A549 (cell line): ENCODE measurements at regions not wholly inside any gene's neighbourhood (a gene's known extent, or its start where the extent isn't known, plus 50 kb on each side); places are given as distances from the start of the nearest gene placed in this dataset.

Experiments
- ATAC-seq, 2 experiments: fragments of 200-7000 bp in 1 of 2; fragments of >200 bp in 1 of 2; cut with Nextera tagmentation in 1 of 2; cut with Tn5 transposase in 1 of 2; 3 replicates each; pipeline versions ENCODE4 v1.8.0 to v1.9.1; 2018 to 2020; ENCODE audit warnings: mild to moderate bottlenecking in 1 of 2, moderate library complexity in 1 of 2
- CTCF ChIA-PET: fragments of 300-600 bp; sonication (Branson Sonifier 250); formaldehyde crosslinking; extraction: SDS; loops from one replicate; lab custom pipeline; 2021; ENCODE audit warnings: antibody characterized with exemption, inconsistent platforms; lab: Yijun Ruan, JAX
- POLR2A ChIA-PET: fragments of 350-600 bp; formaldehyde crosslinking; extraction: SDS; loops from one replicate; lab custom pipeline; 2021; ENCODE audit warnings: antibody characterized with exemption, inconsistent platforms; lab: Yijun Ruan, JAX
- DNase-seq, 2 experiments: peaks; one replicate each; pipeline versions ENCODE4 v3.0.0 to v3.0.0-alpha.2; 2011 to 2016; ENCODE audit warnings: low read depth in 1 of 2, low spot score in 1 of 2
- FAIRE-seq: peaks from 2 replicates; lab custom pipeline; 2011; peaks lifted over from hg19 to GRCh38; lab: Jason Lieb, UNC
- H3K27ac ChIP-seq, 2 experiments: fragments of >200 bp; sonication (Bioruptor Twin); formaldehyde crosslinking; 3 replicates each; pipeline ENCODE4 v1.5.1; 2016 to 2017
- H3K4me1 ChIP-seq: fragments of >200 bp; sonication (Bioruptor Twin); formaldehyde crosslinking; 3 replicates; pipeline ENCODE4 v1.6.1; 2016
- H3K4me2 ChIP-seq: fragments of >200 bp; sonication (Bioruptor Twin); formaldehyde crosslinking; 3 replicates; pipeline ENCODE4 v1.6.1; 2016
- H3K4me3 ChIP-seq: fragments of >200 bp; sonication (Bioruptor Twin); formaldehyde crosslinking; 3 replicates; pipeline ENCODE4 v1.5.1; 2016
- H3K9me3 ChIP-seq: fragments of >200 bp; sonication (Bioruptor Twin); formaldehyde crosslinking; 3 replicates; pipeline ENCODE4 v1.6.1; 2016
- CHD4 ChIP-seq: fragments of 200-600 bp; sonication (generic); IDR thresholded peaks from 2 replicates; pipeline ENCODE4 v1.6.1; 2016; ENCODE audit warnings: antibody characterized with exemption, mild to moderate bottlenecking, borderline replicate concordance
- FOSL2 ChIP-seq, 2 experiments: fragments of 450-650 bp in 1 of 2; fragments of >200 bp in 1 of 2; sonication (Bioruptor Twin) in 1 of 2; formaldehyde crosslinking; IDR thresholded peaks; 2 replicates each; pipeline versions ENCODE4 v1.5.0 to v1.6.1; 2016 to 2020; ENCODE audit warnings: mild to moderate bottlenecking in 1 of 2, moderate library complexity in 1 of 2
- FOXS1 ChIP-seq: fragments of 250-450 bp; sonication (Bioruptor Pico); IDR thresholded peaks from 2 replicates; pipeline ENCODE4 v1.5.0; 2020; ENCODE audit warnings: mild to moderate bottlenecking, moderate library complexity
- JUN ChIP-seq, 2 experiments: fragments of >200 bp; sonication (Bioruptor Twin); formaldehyde crosslinking; IDR thresholded peaks; 2 replicates in 1 of 2; 3 replicates in 1 of 2; pipeline ENCODE4 v1.6.1; 2016 to 2017
- MYC ChIP-seq: IDR thresholded peaks from 2 replicates; pipeline ENCODE4 v1.6.1; 2012; ENCODE audit warnings: mild to moderate bottlenecking, inconsistent platforms, low read length, improper control_type of control experiment, borderline replicate concordance
- NR3C1 ChIP-seq: fragments of >200 bp; sonication (Bioruptor Twin); formaldehyde crosslinking; IDR thresholded peaks from 3 replicates; pipeline ENCODE4 v1.6.1; 2017
- RAD21 ChIP-seq, 2 experiments: fragments of >200 bp in 1 of 2; sonication (Bioruptor Twin) in 1 of 2; formaldehyde crosslinking in 1 of 2; IDR thresholded peaks in 1 of 2; conservative IDR thresholded peaks in 1 of 2; 2 replicates in 1 of 2; 3 replicates in 1 of 2; pipeline ENCODE4 v1.6.1; 2012 to 2018; ENCODE audit warnings: inconsistent platforms in 1 of 2
- RFX5 ChIP-seq: fragments of 450-650 bp; IDR thresholded peaks from 2 replicates; pipeline ENCODE4 v1.7.1; 2014; ENCODE audit warnings: antibody characterized with exemption, mild to moderate bottlenecking, moderate library complexity
- SMC3 ChIP-seq: fragments of >200 bp; sonication (Bioruptor Twin); formaldehyde crosslinking; IDR thresholded peaks from 3 replicates; pipeline ENCODE4 v1.6.1; 2018; ENCODE audit warnings: inconsistent platforms
- SREBF2 ChIP-seq: fragments of 450-650 bp; IDR thresholded peaks from 2 replicates; pipeline ENCODE4 v1.6.1; 2014; ENCODE audit warnings: mild to moderate bottlenecking, moderate library complexity
- WGBS: methylation state at CpG from one replicate; pipeline ENCODE4 v1.1.6; 2017; ENCODE audit errors: missing lambda C conversion rate; 5-methylcytosine and 5-hydroxymethylcytosine counted together
- TF ChIP-seq, protein P1 (sequence below): fragments of >200 bp; sonication (Bioruptor Twin); formaldehyde crosslinking; IDR thresholded peaks from 3 replicates; pipeline ENCODE4 v1.5.1; 2016
- TF ChIP-seq, protein P2 (sequence below): fragments of 200-600 bp; sonication (generic); IDR thresholded peaks from 2 replicates; pipeline ENCODE4 v1.6.1; 2016; ENCODE audit warnings: antibody characterized with exemption, mild to moderate bottlenecking, moderate library complexity

DNA sequence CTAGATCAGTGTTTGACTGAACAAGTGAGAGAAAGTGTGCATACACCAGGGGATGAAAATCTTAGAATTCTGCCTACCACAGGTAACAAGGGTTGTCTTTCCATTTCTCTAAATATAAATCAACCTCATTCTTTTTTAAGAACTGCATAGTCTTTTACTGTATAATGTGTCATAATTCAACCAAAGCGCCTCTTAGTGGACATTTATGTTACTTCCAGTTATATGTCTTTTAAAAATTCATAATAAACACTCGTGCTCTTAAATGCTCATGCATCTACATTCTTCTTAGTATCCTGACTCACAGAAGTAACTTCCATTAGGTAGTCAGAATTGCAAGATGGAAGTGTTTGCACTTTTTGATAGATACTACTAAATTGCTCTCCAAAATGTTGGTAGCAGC, 76.2 kb downstream of the CHRNA1 start:
- Histone ChIP-seq H3K4me3 (no peak overlapping the region), H3K27ac (no peak overlapping the region), H3K9me3 (no peaks in the 10 kb centered on the region), H3K4me1 (0 out of 3 replicates have a peak, but pooled peaks cover 8% of the 10 kb centered on the region), H3K4me2 (no peak overlapping the region)
- DNase-seq (peak in 1 of 2 experiments; percentile 34), ATAC-seq (peak in 1 of 2 experiments; percentile 56; a peak in 2 of 6 replicates), FAIRE-seq (no peak)
- 7% methylated on average over 2 of the region's 2 CpGs for WGBS
- TF ChIP-seq, protein P1, sequence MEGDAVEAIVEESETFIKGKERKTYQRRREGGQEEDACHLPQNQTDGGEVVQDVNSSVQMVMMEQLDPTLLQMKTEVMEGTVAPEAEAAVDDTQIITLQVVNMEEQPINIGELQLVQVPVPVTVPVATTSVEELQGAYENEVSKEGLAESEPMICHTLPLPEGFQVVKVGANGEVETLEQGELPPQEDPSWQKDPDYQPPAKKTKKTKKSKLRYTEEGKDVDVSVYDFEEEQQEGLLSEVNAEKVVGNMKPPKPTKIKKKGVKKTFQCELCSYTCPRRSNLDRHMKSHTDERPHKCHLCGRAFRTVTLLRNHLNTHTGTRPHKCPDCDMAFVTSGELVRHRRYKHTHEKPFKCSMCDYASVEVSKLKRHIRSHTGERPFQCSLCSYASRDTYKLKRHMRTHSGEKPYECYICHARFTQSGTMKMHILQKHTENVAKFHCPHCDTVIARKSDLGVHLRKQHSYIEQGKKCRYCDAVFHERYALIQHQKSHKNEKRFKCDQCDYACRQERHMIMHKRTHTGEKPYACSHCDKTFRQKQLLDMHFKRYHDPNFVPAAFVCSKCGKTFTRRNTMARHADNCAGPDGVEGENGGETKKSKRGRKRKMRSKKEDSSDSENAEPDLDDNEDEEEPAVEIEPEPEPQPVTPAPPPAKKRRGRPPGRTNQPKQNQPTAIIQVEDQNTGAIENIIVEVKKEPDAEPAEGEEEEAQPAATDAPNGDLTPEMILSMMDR = peak; percentile 75
- TF ChIP-seq SMC3 = peak; percentile 76
- no peak for TF ChIP-seq JUN (IDR thresholded peaks at IDR 0.05)
- TF ChIP-seq RAD21 (conservative IDR thresholded peaks at IDR 0.05 in 1 of 2, IDR thresholded peaks at IDR 0.05 in 1 of 2) = peak; percentile 60 to 63
- CTCF ChIA-PET = interaction anchor here (0.7 to 6.1 kb wide), 28 partner anchors 9 to 615 kb away, joined by 3 to 101 read pairs (median 6); no protein-coding TSS in a partner anchor
- POLR2A ChIA-PET = no interaction called here

DNA sequence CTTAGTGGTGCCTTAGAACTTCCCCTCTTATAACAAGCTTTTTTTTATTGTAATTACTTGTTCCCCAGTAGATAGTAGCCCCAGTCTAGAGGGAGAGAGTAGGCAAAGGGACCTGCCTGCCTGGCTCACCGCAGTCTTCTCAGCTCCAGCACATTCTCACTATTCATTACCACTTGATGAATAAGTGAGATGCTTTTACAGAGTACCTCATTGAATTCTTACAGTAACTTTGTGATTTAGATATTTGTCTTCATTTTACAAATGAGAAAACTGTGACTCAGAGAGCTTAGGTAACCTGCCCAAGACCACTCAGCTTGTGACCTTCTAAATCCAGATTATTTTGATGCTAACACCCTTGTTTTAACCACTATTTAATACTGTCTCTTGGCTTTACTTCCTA, 77.8 kb downstream of the CHRNA1 start:
- H3K9me3 ChIP-seq = no peaks in the 10 kb centered on the region
- no peak overlapping the region for H3K4me2 ChIP-seq
- no peak for ATAC-seq
- POLR2A ChIA-PET = no interaction called here
- CTCF ChIA-PET = interaction anchor here (1.1 to 6.1 kb wide), 12 partner anchors 11 to 225 kb away, joined by 3 to 101 read pairs (median 8); no protein-coding TSS in a partner anchor
- DNase-seq = no peak
- no peak overlapping the region for H3K4me3 ChIP-seq
- no peak overlapping the region for H3K27ac ChIP-seq
- peaks cover 9% of the 10 kb centered on the region; the same call in 2 of the 3 replicates for H3K4me1 ChIP-seq
- 93% methylated on average over 1 of the region's 1 CpG for WGBS
- TF ChIP-seq CHD4 (no peak), RFX5 (no peak), FOSL2 (IDR thresholded peaks at IDR 0.05) (no peak), FOSL2 (CRISPR knock-in tag; IDR thresholded peaks at IDR 0.05) (no peak), FOXS1 (CRISPR knock-in tag) (no peak), SREBF2 (no peak), MYC (no peak)
- TF ChIP-seq, protein P2, sequence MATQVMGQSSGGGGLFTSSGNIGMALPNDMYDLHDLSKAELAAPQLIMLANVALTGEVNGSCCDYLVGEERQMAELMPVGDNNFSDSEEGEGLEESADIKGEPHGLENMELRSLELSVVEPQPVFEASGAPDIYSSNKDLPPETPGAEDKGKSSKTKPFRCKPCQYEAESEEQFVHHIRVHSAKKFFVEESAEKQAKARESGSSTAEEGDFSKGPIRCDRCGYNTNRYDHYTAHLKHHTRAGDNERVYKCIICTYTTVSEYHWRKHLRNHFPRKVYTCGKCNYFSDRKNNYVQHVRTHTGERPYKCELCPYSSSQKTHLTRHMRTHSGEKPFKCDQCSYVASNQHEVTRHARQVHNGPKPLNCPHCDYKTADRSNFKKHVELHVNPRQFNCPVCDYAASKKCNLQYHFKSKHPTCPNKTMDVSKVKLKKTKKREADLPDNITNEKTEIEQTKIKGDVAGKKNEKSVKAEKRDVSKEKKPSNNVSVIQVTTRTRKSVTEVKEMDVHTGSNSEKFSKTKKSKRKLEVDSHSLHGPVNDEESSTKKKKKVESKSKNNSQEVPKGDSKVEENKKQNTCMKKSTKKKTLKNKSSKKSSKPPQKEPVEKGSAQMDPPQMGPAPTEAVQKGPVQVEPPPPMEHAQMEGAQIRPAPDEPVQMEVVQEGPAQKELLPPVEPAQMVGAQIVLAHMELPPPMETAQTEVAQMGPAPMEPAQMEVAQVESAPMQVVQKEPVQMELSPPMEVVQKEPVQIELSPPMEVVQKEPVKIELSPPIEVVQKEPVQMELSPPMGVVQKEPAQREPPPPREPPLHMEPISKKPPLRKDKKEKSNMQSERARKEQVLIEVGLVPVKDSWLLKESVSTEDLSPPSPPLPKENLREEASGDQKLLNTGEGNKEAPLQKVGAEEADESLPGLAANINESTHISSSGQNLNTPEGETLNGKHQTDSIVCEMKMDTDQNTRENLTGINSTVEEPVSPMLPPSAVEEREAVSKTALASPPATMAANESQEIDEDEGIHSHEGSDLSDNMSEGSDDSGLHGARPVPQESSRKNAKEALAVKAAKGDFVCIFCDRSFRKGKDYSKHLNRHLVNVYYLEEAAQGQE = no peak
- FAIRE-seq = no peak

DNA sequence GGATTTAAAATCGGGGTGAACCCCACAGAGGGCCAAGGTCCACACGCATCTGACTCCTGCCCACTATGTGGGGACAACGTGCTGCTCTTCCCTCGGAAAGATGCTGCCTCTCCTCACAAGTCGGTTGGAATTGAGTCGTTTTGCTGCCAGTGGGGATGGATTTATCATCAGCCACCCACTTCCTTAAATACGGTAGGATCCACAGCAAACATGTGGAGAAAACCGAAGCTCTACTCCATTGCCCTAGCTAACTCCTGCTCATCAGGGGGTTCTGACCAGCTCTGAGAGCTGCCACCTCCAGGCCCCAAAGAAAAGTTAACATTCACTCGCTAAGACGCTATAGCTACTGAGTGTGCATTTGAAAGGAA, 80.9 kb downstream of the CHRNA1 start:
- FAIRE-seq = no peak
- peak; percentile 64 to 72 for ATAC-seq
- H3K4me2 ChIP-seq = peak overlapping the region; percentile 90

More for the DNA sequence above, 80.9 kb downstream of the CHRNA1 start:
- ChIA-PET CTCF (interaction anchor here (0.7 to 3.9 kb wide), 8 partner anchors 12 to 221 kb away, joined by 3 to 19 read pairs (median 5); no protein-coding TSS in a partner anchor), POLR2A (interaction anchor here (0.6 to 0.7 kb wide), 3 partner anchors 68 to 73 kb away, joined by 3 to 4 read pairs (median 3); no protein-coding TSS in a partner anchor)
- TF ChIP-seq NR3C1 = no peak
- peak; percentile 59 for TF ChIP-seq SMC3
- TF ChIP-seq, protein P1 = peak; percentile 20; the same call in 1 of the 3 replicates
- TF ChIP-seq RAD21 (conservative IDR thresholded peaks at IDR 0.05 in 1 of 2, IDR thresholded peaks at IDR 0.05 in 1 of 2) = 0 out of 5 replicates have a peak, but pooled peaks have one; percentile 9 to 15
- WGBS = 4% methylated on average over 10 of the region's 10 CpGs
- no peaks in the 10 kb centered on the region for H3K9me3 ChIP-seq
- H3K4me3 ChIP-seq = peak overlapping the region; percentile 98
- peak overlapping the region; percentile 97 to 98 for H3K27ac ChIP-seq
- H3K4me1 ChIP-seq = peaks cover 22% of the 10 kb centered on the region; the same call in 2 of the 3 replicates
- DNase-seq = peak; percentile 50 to 58
